ENCODE measurements at regions not wholly inside any gene's neighbourhood (a gene's known extent, or its start where the extent isn't known, plus 50 kb on each side); places are given as distances from the start of the nearest gene placed in this dataset.

- peaks cover 25% of the 10 kb centered on the region for H3K9me3 Mint-ChIP-seq
- DNase-seq (ENCODE audit: low spot score in 2 of 2, unreplicated experiment in 2 of 2): no peak
- H3K27me3 Mint-ChIP-seq (ENCODE audit: low read depth): peaks cover 5% of the 10 kb centered on the region
- H3K36me3 Mint-ChIP-seq: peaks cover 8% of the 10 kb centered on the region
- H3K27ac Mint-ChIP-seq: no peak overlapping the region
- no peak overlapping the region for H3K4me3 Mint-ChIP-seq
- TF ChIP-seq CTCF (IDR thresholded peaks at IDR 0.05; ENCODE audit: unreplicated experiment): no peak
- peaks cover 14% of the 10 kb centered on the region for H3K4me1 Mint-ChIP-seq
Observed at GRCh38 chr5:4230786-4231641, 635.4 kb downstream of the IRX1 start.

- Mint-ChIP-seq H3K9me3 (peaks cover 28% of the 10 kb centered on the region), H3K4me1 (peaks cover 14% of the 10 kb centered on the region), H3K4me3 (no peak overlapping the region), H3K36me3 (peaks cover 8% of the 10 kb centered on the region), H3K27ac (no peak overlapping the region), H3K27me3 (ENCODE audit: low read depth) (peaks cover 5% of the 10 kb centered on the region)
- TF ChIP-seq CTCF (IDR thresholded peaks at IDR 0.05; ENCODE audit: unreplicated experiment): no peak
- no peak for DNase-seq (ENCODE audit: low spot score in 2 of 2, unreplicated experiment in 2 of 2)
Observed at GRCh38 chr5:4232084-4232483, 636.5 kb downstream of the IRX1 start.

- H3K9me3 Mint-ChIP-seq: peaks cover 33% of the 10 kb centered on the region
- H3K36me3 Mint-ChIP-seq: peaks cover 8% of the 10 kb centered on the region
- no peak overlapping the region for H3K4me3 Mint-ChIP-seq
- no peak for TF ChIP-seq CTCF (IDR thresholded peaks at IDR 0.05; ENCODE audit: unreplicated experiment)
- H3K27ac Mint-ChIP-seq: no peak overlapping the region
- H3K4me1 Mint-ChIP-seq: peaks cover 14% of the 10 kb centered on the region
- DNase-seq (ENCODE audit: low spot score in 2 of 2, unreplicated experiment in 2 of 2): no peak
- peaks cover 4% of the 10 kb centered on the region for H3K27me3 Mint-ChIP-seq (ENCODE audit: low read depth)
Observed at GRCh38 chr5:4233671-4234070, 638.0 kb downstream of the IRX1 start.

- DNase-seq (ENCODE audit: low spot score in 2 of 2, unreplicated experiment in 2 of 2): no peak
- Mint-ChIP-seq H3K4me1 (peaks cover 2% of the 10 kb centered on the region), H3K27me3 (ENCODE audit: low read depth) (peaks cover 13% of the 10 kb centered on the region), H3K9me3 (no peaks in the 10 kb centered on the region), H3K4me3 (no peak overlapping the region), H3K27ac (no peak overlapping the region), H3K36me3 (no peaks in the 10 kb centered on the region)
- no peak for TF ChIP-seq CTCF (IDR thresholded peaks at IDR 0.05; ENCODE audit: unreplicated experiment)
Observed at GRCh38 chr5:4243479-4244264, 648.0 kb downstream of the IRX1 start.

- Mint-ChIP-seq H3K36me3 (no peaks in the 10 kb centered on the region), H3K4me3 (no peak overlapping the region), H3K9me3 (no peaks in the 10 kb centered on the region), H3K4me1 (peaks cover 5% of the 10 kb centered on the region), H3K27me3 (ENCODE audit: low read depth) (peaks cover 13% of the 10 kb centered on the region), H3K27ac (no peak overlapping the region)
- no peak for DNase-seq (ENCODE audit: low spot score in 2 of 2, unreplicated experiment in 2 of 2)
- TF ChIP-seq CTCF (IDR thresholded peaks at IDR 0.05; ENCODE audit: unreplicated experiment): no peak
Observed at GRCh38 chr5:4244306-4244705, 648.7 kb downstream of the IRX1 start.
